Effector memory CD8-positive, alpha-beta T cell (primary cell): ENCODE measurements at regions not wholly inside any gene's neighbourhood (a gene's known extent, or its start where the extent isn't known, plus 50 kb on each side); places are given as distances from the start of the nearest gene placed in this dataset.
A peak's percentile ranks its signal among the peaks of the same experiment; 100 is the strongest.

Experiments used
- ATAC-seq: fragments of 150-1000 bp; cut with Tn5 transposase; replicated peaks from 2 replicates; pipeline ENCODE4 v1.10.0; 2021; ENCODE audit warnings: mild to moderate bottlenecking, moderate library complexity
- DNase-seq, 3 experiments: peaks; one replicate each; pipeline ENCODE4 v3.0.0; 2021
- H3K27ac Mint-ChIP-seq, 2 donors: one replicate each; pipeline ENCODE4 v1.8.0; 2022; ENCODE audit warnings: mild to moderate bottlenecking in 2 of 2, mixed read lengths in 2 of 2, moderate library complexity in 2 of 2
- H3K27me3 Mint-ChIP-seq, 2 donors: one replicate each; pipeline ENCODE4 v1.8.0; 2022; ENCODE audit warnings: mixed read lengths in 2 of 2
- H3K36me3 Mint-ChIP-seq: one replicate; pipeline ENCODE4 v1.8.0; 2022; ENCODE audit warnings: mild to moderate bottlenecking, moderate library complexity, mixed read lengths; ENCODE audit not compliant: insufficient read depth
- H3K4me1 Mint-ChIP-seq, 2 donors: one replicate each; pipeline ENCODE4 v1.8.0; 2022; ENCODE audit warnings: low read depth in 2 of 2, mixed read lengths in 2 of 2
- H3K4me3 Mint-ChIP-seq, 2 donors: one replicate each; pipeline ENCODE4 v1.8.0; 2022; ENCODE audit warnings: mild to moderate bottlenecking in 2 of 2, mixed read lengths in 2 of 2, moderate library complexity in 2 of 2
- H3K9me3 Mint-ChIP-seq, 2 donors: one replicate each; pipeline ENCODE4 v1.8.0; 2022; ENCODE audit warnings: mixed read lengths in 2 of 2

DNA sequence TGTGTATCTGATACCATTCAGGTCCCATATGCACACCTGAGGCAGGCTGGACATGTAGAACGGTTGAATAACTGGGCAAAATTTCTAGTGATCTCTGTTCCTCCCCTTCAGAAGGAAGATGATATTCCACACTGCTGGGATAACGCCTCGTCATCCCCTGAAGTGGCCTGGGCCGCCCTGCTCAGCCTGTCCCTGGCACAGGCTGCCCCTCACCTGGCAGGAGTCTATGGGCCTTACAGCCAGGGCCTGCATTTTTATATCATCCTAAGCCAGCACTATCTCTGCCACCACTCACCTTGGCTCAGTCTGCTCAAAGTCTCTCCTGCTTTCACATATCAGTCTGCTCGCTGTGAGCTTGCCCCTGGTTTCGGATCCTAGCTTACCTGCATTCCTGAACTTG lies 209.2 kb downstream of the CSNK2A3 start:
- DNase-seq (no peak), ATAC-seq (no peak)
- no peaks in the 10 kb centered on the region for H3K36me3 Mint-ChIP-seq
- no peak overlapping the region for H3K27ac Mint-ChIP-seq
- H3K9me3 Mint-ChIP-seq: no peaks in the 10 kb centered on the region
- peaks cover 6 to 11% of the 10 kb centered on the region in 2 donors for H3K27me3 Mint-ChIP-seq
- H3K4me1 Mint-ChIP-seq: peaks cover 0 to 8% of the 10 kb centered on the region in 2 donors
- H3K4me3 Mint-ChIP-seq: no peak overlapping the region

DNA sequence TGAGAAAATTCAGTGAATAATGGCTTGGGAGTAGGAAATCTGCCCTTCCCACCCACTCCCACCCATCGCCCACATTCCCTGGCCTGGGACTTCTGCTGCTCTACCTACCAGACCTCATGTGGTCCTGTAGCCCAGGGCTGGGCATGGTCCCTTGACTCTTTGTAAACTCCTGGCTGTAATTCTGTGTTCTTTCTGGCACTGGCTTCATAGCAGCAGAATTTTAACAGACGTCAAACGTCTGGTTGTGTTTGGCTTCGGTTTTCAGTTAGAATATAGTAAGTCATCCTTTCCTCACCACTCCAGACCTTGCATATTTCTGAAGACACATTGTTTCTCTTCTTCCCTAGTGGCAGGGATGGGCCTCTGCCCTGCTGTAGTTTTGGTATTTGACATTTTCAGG lies 210.6 kb downstream of the CSNK2A3 start:
- Mint-ChIP-seq H3K9me3 (no peaks in the 10 kb centered on the region), H3K4me1 (peaks cover 2 to 4% of the 10 kb centered on the region in 2 donors), H3K36me3 (no peaks in the 10 kb centered on the region), H3K27ac (no peak overlapping the region), H3K4me3 (no peak overlapping the region), H3K27me3 (peaks cover 0 to 4% of the 10 kb centered on the region in 2 donors)
- DNase-seq (no peak), ATAC-seq (no peak)

DNA sequence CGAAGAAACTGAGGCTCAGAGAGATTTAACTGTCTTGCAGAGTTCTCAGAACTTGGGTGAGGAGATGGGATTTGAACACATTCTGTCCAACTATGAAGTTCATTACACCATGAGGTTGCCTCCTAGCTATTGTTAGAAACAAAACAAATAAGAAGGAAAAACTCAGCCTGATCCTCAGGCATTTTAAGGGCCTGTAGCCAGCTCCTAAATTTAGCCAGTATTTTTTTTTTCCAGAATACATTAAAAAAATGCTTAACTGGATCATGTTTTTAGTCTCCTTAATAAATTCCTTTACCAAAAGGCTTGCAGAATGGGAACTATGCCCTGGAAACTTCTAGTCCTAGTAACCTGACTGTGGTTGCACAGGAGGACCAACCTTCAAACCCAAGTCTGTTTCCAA lies 212.0 kb downstream of the CSNK2A3 start:
- Mint-ChIP-seq H3K36me3 (no peaks in the 10 kb centered on the region), H3K9me3 (no peaks in the 10 kb centered on the region), H3K4me1 (peaks cover 4 to 9% of the 10 kb centered on the region in 2 donors), H3K27ac (no peak overlapping the region), H3K27me3 (no peaks in the 10 kb centered on the region), H3K4me3 (no peak overlapping the region)
- DNase-seq (no peak), ATAC-seq (no peak)

DNA sequence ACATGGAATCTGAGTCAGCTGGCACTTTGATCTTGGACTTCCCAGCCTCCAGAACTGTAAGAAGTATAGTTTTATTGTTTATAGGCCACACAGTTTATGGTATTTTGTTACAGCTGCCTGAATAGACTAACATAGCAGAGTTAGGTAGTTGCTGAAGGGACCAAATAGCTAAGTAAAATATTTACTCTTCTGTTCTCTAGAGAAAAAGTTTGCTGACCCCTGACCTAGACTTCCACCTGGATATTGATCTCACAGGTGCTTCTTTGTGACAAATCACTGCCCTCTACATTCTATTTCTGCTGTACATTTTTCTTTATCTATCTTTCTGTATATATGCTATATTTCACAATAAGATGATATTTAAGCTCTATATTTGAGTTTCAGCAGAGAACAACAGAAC lies 212.5 kb downstream of the CSNK2A3 start:
- no peaks in the 10 kb centered on the region for H3K27me3 Mint-ChIP-seq
- H3K27ac Mint-ChIP-seq: no peak overlapping the region
- no peaks in the 10 kb centered on the region for H3K9me3 Mint-ChIP-seq
- no peak overlapping the region for H3K4me3 Mint-ChIP-seq
- no peak for ATAC-seq
- no peaks in the 10 kb centered on the region for H3K36me3 Mint-ChIP-seq
- H3K4me1 Mint-ChIP-seq: peaks cover 4 to 9% of the 10 kb centered on the region in 2 donors
- DNase-seq: no peak

DNA sequence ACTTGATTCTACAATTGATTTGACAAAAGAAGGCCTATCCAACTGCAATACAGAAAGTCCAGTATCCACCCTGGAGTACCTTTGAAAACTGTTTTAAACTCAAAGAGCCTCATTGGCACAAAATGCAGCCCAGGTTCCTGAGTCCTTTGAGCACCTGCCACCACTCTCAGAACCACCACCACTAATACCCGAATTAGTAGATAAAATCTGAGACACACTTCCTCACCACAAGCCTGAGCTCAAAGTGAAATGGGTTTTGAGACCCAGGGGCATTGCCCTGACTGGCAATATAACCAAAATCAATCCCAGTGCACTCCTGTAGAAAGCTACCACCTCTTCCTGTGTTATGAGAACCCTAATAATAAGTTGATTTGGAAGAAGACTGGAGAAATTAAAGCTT lies 215.7 kb downstream of the CSNK2A3 start:
- DNase-seq: no peak
- ATAC-seq: peak; percentile 78
- Mint-ChIP-seq H3K9me3 (no peaks in the 10 kb centered on the region), H3K27ac (no peak overlapping the region), H3K4me1 (peaks cover 4 to 9% of the 10 kb centered on the region in 2 donors), H3K4me3 (no peak overlapping the region), H3K36me3 (no peaks in the 10 kb centered on the region), H3K27me3 (peaks cover 0 to 17% of the 10 kb centered on the region in 2 donors)

DNA sequence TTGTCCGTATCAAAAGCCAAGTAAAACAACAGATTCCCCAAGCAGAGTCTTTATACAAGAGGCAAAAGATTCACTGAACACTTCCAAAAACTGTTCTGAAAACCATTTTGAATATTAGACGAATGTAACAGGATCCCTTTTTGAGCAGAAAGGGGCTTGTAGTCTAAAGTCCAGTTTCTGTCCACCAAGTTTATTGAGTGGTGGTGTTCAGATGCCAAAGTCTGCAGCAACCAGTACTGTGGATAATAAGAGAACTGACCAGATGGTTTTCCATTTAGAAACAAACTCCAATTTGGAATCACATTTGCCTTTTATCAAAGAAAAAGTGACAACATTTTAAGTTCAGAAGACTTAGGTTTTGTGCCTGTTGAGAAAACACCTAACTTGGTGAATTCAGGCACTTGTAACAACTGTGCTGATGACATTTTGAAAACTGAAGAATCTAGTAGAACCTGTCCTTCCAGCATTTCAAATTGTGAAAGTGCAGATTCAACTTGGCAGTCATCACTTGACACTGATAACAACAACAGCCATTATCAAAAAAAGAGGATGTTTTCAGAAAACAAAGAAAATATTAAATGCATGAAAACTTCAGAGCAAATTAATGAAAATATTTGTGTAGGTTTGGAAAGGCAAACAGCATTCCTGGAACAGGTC lies 217.1 kb downstream of the CSNK2A3 start:
- Mint-ChIP-seq H3K4me3 (no peak overlapping the region), H3K9me3 (no peaks in the 10 kb centered on the region), H3K36me3 (no peaks in the 10 kb centered on the region), H3K27me3 (peaks cover under 1 to 20% of the 10 kb centered on the region in 2 donors), H3K27ac (no peak overlapping the region), H3K4me1 (peaks cover 4 to 9% of the 10 kb centered on the region in 2 donors)
- no peak for ATAC-seq
- no peak for DNase-seq

DNA sequence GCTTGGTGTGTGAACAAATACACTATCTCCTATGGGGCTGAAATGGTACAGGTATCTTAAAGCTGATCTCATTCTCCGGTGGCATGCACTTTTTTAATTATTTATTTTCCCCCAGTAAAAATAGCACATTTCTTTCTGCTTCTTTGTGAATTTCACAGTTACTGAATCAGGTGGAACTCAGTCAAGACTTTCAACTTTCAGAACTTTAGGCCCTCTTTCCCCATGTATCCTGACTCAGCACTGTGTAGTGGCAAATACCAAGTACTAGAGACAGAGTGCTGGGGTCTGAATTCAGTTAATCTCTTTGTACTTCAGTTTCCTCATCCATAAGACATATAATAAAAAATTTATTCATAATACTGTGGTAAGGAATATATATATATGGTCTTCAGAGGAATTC lies 223.9 kb downstream of the CSNK2A3 start:
- DNase-seq (no peak), ATAC-seq (no peak)
- peaks cover 62 to 79% of the 10 kb centered on the region in 2 donors for H3K27me3 Mint-ChIP-seq
- H3K36me3 Mint-ChIP-seq: no peaks in the 10 kb centered on the region
- H3K4me1 Mint-ChIP-seq: no peaks in the 10 kb centered on the region
- no peak overlapping the region for H3K4me3 Mint-ChIP-seq
- no peak overlapping the region for H3K27ac Mint-ChIP-seq
- no peaks in the 10 kb centered on the region for H3K9me3 Mint-ChIP-seq

DNA sequence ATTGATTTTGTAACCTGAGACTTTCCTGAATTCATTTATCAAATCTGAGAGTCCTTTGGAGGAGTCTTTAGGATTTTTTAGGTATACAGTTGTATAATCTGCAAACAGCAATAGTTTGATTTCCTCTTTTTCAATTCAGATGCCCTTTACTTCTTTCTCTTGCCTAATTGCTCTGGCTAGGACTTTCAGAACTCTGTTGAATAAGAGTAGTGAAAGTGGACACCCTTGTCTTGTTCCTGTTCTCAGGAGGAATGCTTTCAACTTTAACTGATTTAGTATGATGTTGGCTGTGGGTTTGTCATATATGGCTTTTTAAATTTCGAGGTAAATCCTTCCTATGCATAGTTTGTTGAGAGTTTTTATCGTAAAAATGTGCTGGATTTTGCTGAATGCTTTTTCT lies 227.4 kb downstream of the CSNK2A3 start:
- no peak overlapping the region for H3K4me3 Mint-ChIP-seq
- no peak overlapping the region for H3K27ac Mint-ChIP-seq
- DNase-seq (no peak), ATAC-seq (no peak)
- no peaks in the 10 kb centered on the region for H3K4me1 Mint-ChIP-seq
- peaks cover 58 to 74% of the 10 kb centered on the region in 2 donors for H3K27me3 Mint-ChIP-seq
- no peaks in the 10 kb centered on the region for H3K9me3 Mint-ChIP-seq
- no peaks in the 10 kb centered on the region for H3K36me3 Mint-ChIP-seq

DNA sequence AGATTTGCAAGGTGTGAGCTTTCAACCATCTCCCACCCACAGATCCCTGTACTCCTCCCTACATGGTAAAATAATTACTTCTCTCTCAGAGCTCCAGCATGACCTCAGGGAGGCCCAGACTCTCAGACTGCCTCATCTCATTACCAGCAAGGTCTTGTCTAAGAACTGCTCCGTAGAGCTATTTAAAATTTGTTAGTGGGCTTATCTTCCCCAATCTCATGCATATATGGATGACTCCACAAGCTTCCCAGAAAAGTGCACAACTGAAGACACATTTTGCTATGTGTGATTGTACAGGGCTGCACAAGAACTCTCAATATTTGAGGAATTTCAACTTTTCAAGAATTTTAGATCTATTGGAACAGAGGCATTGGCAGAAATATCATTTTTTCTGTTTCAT lies 230.3 kb downstream of the CSNK2A3 start:
- Mint-ChIP-seq H3K9me3 (no peaks in the 10 kb centered on the region), H3K4me1 (no peaks in the 10 kb centered on the region), H3K27ac (no peak overlapping the region), H3K27me3 (peaks cover 36 to 47% of the 10 kb centered on the region in 2 donors), H3K4me3 (no peak overlapping the region), H3K36me3 (no peaks in the 10 kb centered on the region)
- ATAC-seq: no peak
- DNase-seq: no peak

DNA sequence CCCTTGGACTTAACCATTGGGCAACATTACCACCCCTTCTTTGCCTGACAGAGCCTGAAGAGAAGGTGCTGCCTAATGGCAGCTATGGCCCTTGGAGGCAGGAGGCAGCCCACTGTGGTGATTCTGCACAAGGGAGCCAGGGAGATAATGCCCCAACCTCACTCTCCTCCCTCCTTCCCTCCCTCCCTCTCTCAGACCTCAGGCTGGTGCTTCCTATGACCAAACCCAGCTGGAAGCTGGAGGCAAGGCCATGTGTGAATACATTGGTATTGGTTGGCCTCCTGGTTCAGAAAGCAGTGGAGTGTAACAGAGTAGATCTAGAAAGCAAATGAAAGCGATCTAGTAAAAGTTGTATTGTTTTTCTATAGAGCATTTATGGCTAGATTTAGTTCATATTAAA lies 233.1 kb downstream of the CSNK2A3 start:
- DNase-seq (no peak), ATAC-seq (no peak)
- H3K9me3 Mint-ChIP-seq: peaks cover 0 to 2% of the 10 kb centered on the region in 2 donors
- H3K4me3 Mint-ChIP-seq: no peak overlapping the region
- no peak overlapping the region for H3K27ac Mint-ChIP-seq
- H3K36me3 Mint-ChIP-seq: no peaks in the 10 kb centered on the region
- no peaks in the 10 kb centered on the region for H3K4me1 Mint-ChIP-seq
- H3K27me3 Mint-ChIP-seq: peaks cover 13 to 47% of the 10 kb centered on the region in 2 donors

DNA sequence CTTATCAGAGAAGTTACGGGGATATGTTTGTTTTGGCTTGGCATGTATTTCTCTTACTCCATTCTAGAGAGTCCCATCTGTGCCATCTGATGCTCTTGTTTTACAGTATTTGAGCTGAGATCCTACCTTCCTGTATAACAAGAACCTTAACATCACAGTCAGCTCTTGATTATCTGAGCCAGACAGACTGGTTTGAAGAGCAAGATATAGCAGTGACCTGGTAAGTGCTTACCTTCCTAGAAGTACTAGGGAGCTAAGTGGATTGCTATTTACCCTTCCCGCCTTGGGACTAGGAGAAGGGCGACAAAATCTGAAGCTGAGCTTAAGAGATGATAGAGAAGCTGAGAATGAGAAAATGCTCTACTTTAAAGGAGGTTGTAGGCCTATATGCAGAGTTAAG lies 235.3 kb downstream of the CSNK2A3 start:
- no peak for ATAC-seq
- no peaks in the 10 kb centered on the region for H3K4me1 Mint-ChIP-seq
- no peak overlapping the region for H3K4me3 Mint-ChIP-seq
- no peaks in the 10 kb centered on the region for H3K36me3 Mint-ChIP-seq
- H3K27ac Mint-ChIP-seq: no peak overlapping the region
- H3K9me3 Mint-ChIP-seq: peaks cover 5 to 14% of the 10 kb centered on the region in 2 donors
- peaks cover 6 to 41% of the 10 kb centered on the region in 2 donors for H3K27me3 Mint-ChIP-seq
- DNase-seq: no peak

DNA sequence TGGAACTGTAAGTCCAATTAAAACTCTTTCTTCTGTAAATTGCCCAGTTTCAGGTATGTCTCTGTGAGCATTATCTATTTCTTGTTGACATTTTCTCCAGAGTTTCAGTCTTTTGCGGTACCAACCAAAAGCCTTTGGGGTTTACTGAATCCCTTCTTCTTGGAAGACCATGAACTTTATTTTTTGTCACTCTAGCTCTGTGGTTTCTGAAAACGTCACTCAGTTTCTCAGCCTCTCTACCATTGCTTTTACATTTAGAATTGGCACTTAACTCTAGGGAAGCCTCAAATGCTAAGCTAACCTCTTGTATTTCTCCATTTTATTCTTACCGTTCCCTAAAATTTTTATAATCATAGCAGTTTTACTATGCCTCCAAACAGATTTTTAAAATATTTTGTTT lies 237.6 kb downstream of the CSNK2A3 start:
- peaks cover 5 to 14% of the 10 kb centered on the region in 2 donors for H3K9me3 Mint-ChIP-seq
- ATAC-seq (no peak), DNase-seq (no peak)
- peaks cover 6 to 34% of the 10 kb centered on the region in 2 donors for H3K27me3 Mint-ChIP-seq
- H3K27ac Mint-ChIP-seq: no peak overlapping the region
- no peaks in the 10 kb centered on the region for H3K4me1 Mint-ChIP-seq
- H3K36me3 Mint-ChIP-seq: no peaks in the 10 kb centered on the region
- no peak overlapping the region for H3K4me3 Mint-ChIP-seq

DNA sequence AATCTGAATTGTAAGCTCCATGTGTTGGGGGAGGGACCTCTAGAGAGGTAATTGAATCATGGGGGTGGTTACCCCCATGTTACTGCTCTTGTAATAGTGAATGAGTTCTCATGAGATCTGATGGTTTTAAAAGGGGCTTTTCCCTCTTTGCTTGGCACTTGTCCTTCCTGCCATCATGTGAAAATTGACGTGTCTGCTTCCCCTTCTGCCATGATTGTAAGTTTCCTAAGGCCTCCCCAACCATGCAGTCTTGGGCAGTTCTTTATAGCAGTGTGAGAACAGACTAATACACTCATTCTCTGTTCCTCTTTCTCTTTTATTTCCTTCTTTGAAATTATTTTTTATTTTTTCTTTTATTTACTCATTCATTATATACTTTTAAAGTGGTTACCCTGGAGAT lies 239.4 kb downstream of the CSNK2A3 start:
- Mint-ChIP-seq H3K36me3 (no peaks in the 10 kb centered on the region), H3K27ac (no peak overlapping the region), H3K9me3 (peaks cover 5 to 14% of the 10 kb centered on the region in 2 donors), H3K27me3 (peaks cover 6 to 34% of the 10 kb centered on the region in 2 donors), H3K4me3 (no peak overlapping the region), H3K4me1 (no peaks in the 10 kb centered on the region)
- ATAC-seq (no peak), DNase-seq (no peak)

DNA sequence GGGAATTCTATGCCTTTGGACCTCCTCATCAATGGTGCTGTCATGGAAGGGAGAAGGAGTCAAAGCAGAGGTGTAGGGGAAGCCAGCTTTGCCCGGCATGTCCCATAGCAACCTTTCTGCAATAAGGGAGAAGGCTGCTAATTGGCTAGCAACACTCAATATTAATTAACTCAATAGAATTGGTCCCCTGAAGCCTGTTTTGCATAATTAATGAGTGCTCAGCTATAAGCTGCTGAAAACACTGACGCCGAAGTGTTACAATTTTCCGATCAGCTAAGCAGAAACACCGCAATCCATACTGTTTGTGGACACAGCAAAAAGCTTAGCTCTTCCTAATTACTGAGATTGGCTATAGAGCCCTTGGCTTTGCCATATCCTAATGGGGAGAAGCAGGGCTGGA lies 245.0 kb downstream of the CSNK2A3 start:
- H3K4me1 Mint-ChIP-seq: no peaks in the 10 kb centered on the region
- H3K9me3 Mint-ChIP-seq: no peaks in the 10 kb centered on the region
- DNase-seq: no peak
- no peak overlapping the region for H3K4me3 Mint-ChIP-seq
- H3K36me3 Mint-ChIP-seq: no peaks in the 10 kb centered on the region
- peaks cover 6 to 22% of the 10 kb centered on the region in 2 donors for H3K27me3 Mint-ChIP-seq
- no peak for ATAC-seq
- no peak overlapping the region for H3K27ac Mint-ChIP-seq
